Body of pancreas (tissue), 4 donors: ENCODE measurements at regions not wholly inside any gene's neighbourhood (a gene's known extent, or its start where the extent isn't known, plus 50 kb on each side); places are given as distances from the start of the nearest gene placed in this dataset.

Experiments used
- CTCF ChIP-seq, 7 experiments: fragments of 450-650 bp in 4 of 7; fragments of 200-600 bp in 3 of 7; sonication (generic) in 3 of 7; IDR thresholded peaks; one replicate each; pipeline ENCODE4 v1.5.1; 2016 to 2019; ENCODE audit warnings: antibody characterized with exemption in 7 of 7
- POLR2A ChIP-seq, 3 donors: fragments of 450-650 bp; IDR thresholded peaks; one replicate each; pipeline ENCODE4 v1.6.1; 2016; ENCODE audit warnings: antibody characterized with exemption in 3 of 3, mild to moderate bottlenecking in 2 of 3

GRCh38 chr12:85656561-85656960 lies 179.6 kb downstream of the RASSF9 start:
- TF ChIP-seq POLR2A (IDR thresholded peaks at IDR 0.05) (no peak), CTCF (IDR thresholded peaks at IDR 0.05) (no peak)
